ENCODE measurements at regions not wholly inside any gene's neighbourhood (a gene's known extent, or its start where the extent isn't known, plus 50 kb on each side); places are given as distances from the start of the nearest gene placed in this dataset.
"Not testable (repeated sequence)": the region's sequence is repeated elsewhere in the genome, so short reads cannot be mapped to it uniquely, and the experiment has no call there.

- TF ChIP-seq, protein P1, sequence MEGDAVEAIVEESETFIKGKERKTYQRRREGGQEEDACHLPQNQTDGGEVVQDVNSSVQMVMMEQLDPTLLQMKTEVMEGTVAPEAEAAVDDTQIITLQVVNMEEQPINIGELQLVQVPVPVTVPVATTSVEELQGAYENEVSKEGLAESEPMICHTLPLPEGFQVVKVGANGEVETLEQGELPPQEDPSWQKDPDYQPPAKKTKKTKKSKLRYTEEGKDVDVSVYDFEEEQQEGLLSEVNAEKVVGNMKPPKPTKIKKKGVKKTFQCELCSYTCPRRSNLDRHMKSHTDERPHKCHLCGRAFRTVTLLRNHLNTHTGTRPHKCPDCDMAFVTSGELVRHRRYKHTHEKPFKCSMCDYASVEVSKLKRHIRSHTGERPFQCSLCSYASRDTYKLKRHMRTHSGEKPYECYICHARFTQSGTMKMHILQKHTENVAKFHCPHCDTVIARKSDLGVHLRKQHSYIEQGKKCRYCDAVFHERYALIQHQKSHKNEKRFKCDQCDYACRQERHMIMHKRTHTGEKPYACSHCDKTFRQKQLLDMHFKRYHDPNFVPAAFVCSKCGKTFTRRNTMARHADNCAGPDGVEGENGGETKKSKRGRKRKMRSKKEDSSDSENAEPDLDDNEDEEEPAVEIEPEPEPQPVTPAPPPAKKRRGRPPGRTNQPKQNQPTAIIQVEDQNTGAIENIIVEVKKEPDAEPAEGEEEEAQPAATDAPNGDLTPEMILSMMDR (IDR thresholded peaks at IDR 0.05; ENCODE audit: control extremely low read depth, extremely low read depth, low read depth, missing control alignments) = no peak
- POLR2A ChIA-PET = no interaction called here
Measured at GRCh38 chr10:22110761-22111160, 107.1 kb downstream of the EBLN1 start.

GRCh38 chr10:22105270-22105669 lies 101.7 kb upstream of the DNAJC1 start:
- ChIA-PET CTCF (interaction anchor here (1.3 to 2.9 kb wide), 3 partner anchors 9 to 19 kb away, joined by 5 to 12 read pairs (median 6); no protein-coding TSS in a partner anchor), POLR2A (no interaction called here)
- TF ChIP-seq, protein P1 (IDR thresholded peaks at IDR 0.05; ENCODE audit: control extremely low read depth, extremely low read depth, low read depth, missing control alignments) = no peak
- no peak for DNase-seq (ENCODE audit: extremely low spot score)

More at GRCh38 chr10:22110761-22111160, 107.1 kb downstream of the EBLN1 start:
- DNase-seq (ENCODE audit: extremely low spot score) = no peak
- CTCF ChIA-PET = no interaction called here

GRCh38 chr10:22103701-22104470 lies 100.4 kb upstream of the DNAJC1 start:
- TF ChIP-seq, protein P1 (IDR thresholded peaks at IDR 0.05; ENCODE audit: control extremely low read depth, extremely low read depth, low read depth, missing control alignments) = peak; percentile 30
- DNase-seq (ENCODE audit: extremely low spot score) = peak; percentile 28

GRCh38 chr10:22097696-22098095 lies 94.2 kb upstream of the DNAJC1 start:
- DNase-seq (ENCODE audit: extremely low spot score) = no peak
- ChIA-PET POLR2A (no interaction called here), CTCF (interaction anchor here (1.2 to 1.5 kb wide), 2 partner anchors 21 to 834 kb away, joined by 3 read pairs; no protein-coding TSS in a partner anchor)
- TF ChIP-seq, protein P1 (IDR thresholded peaks at IDR 0.05; ENCODE audit: control extremely low read depth, extremely low read depth, low read depth, missing control alignments) = no peak

More at GRCh38 chr10:22103701-22104470, 100.4 kb upstream of the DNAJC1 start:
- POLR2A ChIA-PET = no interaction called here
- CTCF ChIA-PET = interaction anchor here (1.0 to 2.9 kb wide), 5 partner anchors 9 to 903 kb away, joined by 3 to 12 read pairs (median 3); no protein-coding TSS in a partner anchor

DNA sequence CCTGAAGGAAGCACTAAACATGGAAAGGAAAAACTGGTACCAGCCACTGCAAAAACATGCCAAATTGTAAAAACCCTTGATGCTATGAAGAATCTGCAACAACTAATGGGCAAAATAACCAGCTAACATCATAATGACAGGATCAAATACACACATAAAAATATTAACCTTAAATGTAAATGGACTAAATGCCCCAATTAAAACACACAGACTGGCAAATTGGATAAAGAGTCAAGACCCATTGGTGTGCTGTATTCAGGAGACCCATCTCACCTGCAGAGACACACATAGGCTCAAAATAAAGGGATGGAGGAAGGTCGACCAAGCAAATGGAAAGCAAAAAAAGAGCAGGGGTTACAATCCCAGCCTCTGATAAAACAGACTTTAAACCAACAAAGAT lies 87.7 kb upstream of the DNAJC1 start:
- POLR2A ChIA-PET; DNase-seq (ENCODE audit: extremely low spot score): not testable (repeated sequence)
- CTCF ChIA-PET = interaction anchor here (1.1 kb wide), 1 partner anchor 13 kb away, joined by 3 read pairs; no protein-coding TSS in a partner anchor

DNA sequence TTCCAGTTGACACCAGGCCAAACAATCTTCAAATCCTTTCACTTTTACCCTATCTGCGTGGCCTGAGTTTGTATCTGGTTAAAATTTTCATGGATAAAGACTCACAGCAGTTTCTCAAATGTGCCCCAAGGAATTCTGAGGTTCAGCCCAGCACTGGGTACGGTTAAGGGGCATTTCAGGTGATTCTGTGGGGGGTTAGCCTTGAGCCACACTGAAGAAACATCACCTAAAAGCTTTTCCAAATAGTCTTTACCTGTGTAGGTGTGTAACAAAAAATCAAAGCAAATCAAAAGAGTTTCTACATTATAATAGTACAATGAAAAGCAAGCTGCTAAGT lies 83.8 kb upstream of the DNAJC1 start:
- ChIA-PET POLR2A (no interaction called here), CTCF (interaction anchor here (0.9 kb wide), 1 partner anchor 9 kb away, joined by 3 read pairs; no protein-coding TSS in a partner anchor)
- TF ChIP-seq, protein P1 (IDR thresholded peaks at IDR 0.05; ENCODE audit: control extremely low read depth, extremely low read depth, low read depth, missing control alignments) = no peak
- no peak for DNase-seq (ENCODE audit: extremely low spot score)

DNA sequence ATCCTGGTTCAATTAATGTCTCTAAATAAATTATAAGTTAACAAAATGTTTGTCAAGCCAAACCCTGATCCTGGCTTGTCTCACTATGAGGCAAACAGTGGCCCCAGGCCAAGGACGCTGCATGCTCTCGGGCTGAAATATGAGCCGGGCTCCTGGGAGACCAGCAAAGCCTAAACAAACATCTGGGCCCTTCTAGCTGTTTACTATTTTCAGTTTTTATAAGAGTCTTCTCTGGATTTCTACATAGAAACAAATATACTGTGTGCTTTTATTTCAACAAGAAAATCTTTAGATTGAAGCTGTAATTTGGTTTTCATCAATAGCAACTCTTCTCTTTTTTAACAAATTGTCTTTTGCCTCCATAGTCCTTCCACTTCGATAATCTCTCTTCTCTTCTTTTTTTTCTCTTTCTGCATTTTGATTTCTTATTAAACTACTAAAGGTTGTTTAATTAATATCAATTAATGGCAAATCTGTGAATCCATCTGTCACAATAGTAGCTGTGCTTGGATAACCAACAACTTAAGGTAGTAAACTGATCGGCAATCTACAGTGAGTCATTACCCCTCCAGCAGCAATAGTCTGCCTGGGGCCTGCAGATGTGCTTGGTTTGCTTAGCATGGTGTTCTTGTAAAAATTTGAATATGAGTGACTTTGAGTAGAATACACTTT lies 83.3 kb upstream of the DNAJC1 start:
- TF ChIP-seq, protein P1 (IDR thresholded peaks at IDR 0.05; ENCODE audit: control extremely low read depth, extremely low read depth, low read depth, missing control alignments) = no peak
- no peak for DNase-seq (ENCODE audit: extremely low spot score)
- ChIA-PET POLR2A (no interaction called here), CTCF (interaction anchor here (0.9 to 1.6 kb wide), 2 partner anchors 8 to 18 kb away, joined by 3 to 6 read pairs; no protein-coding TSS in a partner anchor)

GRCh38 chr10:22079921-22080320 lies 76.4 kb upstream of the DNAJC1 start:
- POLR2A ChIA-PET; DNase-seq (ENCODE audit: extremely low spot score): not testable (repeated sequence)
- CTCF ChIA-PET = interaction anchor here (1.2 kb wide), 1 partner anchor 19 kb away, joined by 3 read pairs; no protein-coding TSS in a partner anchor

Data from GM10248 (cell line).